ENCODE measurements at regions not wholly inside any gene's neighbourhood (a gene's known extent, or its start where the extent isn't known, plus 50 kb on each side); places are given as distances from the start of the nearest gene placed in this dataset.

GRCh38 chr3:94305835-94306611 is 243.2 kb downstream of the NSUN3 start (continued):
- TF ChIP-seq ZNF462 (CRISPR knock-in tag; IDR thresholded peaks at IDR 0.05) (no peak), EZH2 (IDR thresholded peaks at IDR 0.05; ENCODE audit: low read depth, unreplicated experiment) (no peak), ETS1 (IDR thresholded peaks at IDR 0.05) (no peak), REST (IDR thresholded peaks at IDR 0.05; ENCODE audit: unreplicated experiment) (no peak), EZH2phosphoT487 (IDR thresholded peaks at IDR 0.05; ENCODE audit: unreplicated experiment) (no peak)

Data from GM23338 (cell line).